DOHH2 (cell line): ENCODE measurements at regions not wholly inside any gene's neighbourhood (a gene's known extent, or its start where the extent isn't known, plus 50 kb on each side); places are given as distances from the start of the nearest gene placed in this dataset.

ENCODE experiments used
- H3F3A ChIP-seq: fragments of 200-600 bp; sonication (generic), shearing (Covaris generic); 2 replicates; pipeline ENCODE4 v1.6.0; 2016; ENCODE audit warnings: antibody characterized with exemption, mild to moderate bottlenecking; ENCODE audit not compliant: control insufficient read depth, insufficient read depth
- H3K27ac ChIP-seq: fragments of 200-600 bp; sonication (generic); 2 replicates; pipeline ENCODE4 v1.5.1; 2014; ENCODE audit warnings: low read depth, mild to moderate bottlenecking, low read length, moderate library complexity
- H3K27me3 ChIP-seq: fragments of 200-600 bp; sonication (generic); 2 replicates; pipeline ENCODE4 v1.6.1; 2014; ENCODE audit warnings: mild to moderate bottlenecking, low read length, mixed read lengths; ENCODE audit not compliant: control insufficient read depth
- H3K36me3 ChIP-seq: fragments of 200-600 bp; sonication (generic); 2 replicates; pipeline ENCODE4 v1.6.1; 2014; ENCODE audit warnings: mild to moderate bottlenecking, low read length, moderate library complexity, mixed read lengths; ENCODE audit not compliant: control insufficient read depth
- H3K4me1 ChIP-seq: fragments of 200-600 bp; sonication (generic); 2 replicates; pipeline ENCODE4 v1.6.1; 2014; ENCODE audit warnings: mild to moderate bottlenecking, low read length, mixed read lengths; ENCODE audit not compliant: control insufficient read depth
- H3K4me2 ChIP-seq: fragments of 200-600 bp; sonication (generic); 2 replicates; pipeline ENCODE4 v1.6.0; 2014; ENCODE audit warnings: mild to moderate bottlenecking, low read length, moderate library complexity
- H3K4me3 ChIP-seq: fragments of 200-600 bp; sonication (generic); 2 replicates; pipeline ENCODE4 v1.5.1; 2014; ENCODE audit warnings: mild to moderate bottlenecking, low read length, mixed read lengths
- H3K79me2 ChIP-seq: fragments of 200-600 bp; sonication (generic); 2 replicates; pipeline ENCODE4 v1.6.1; 2014; ENCODE audit warnings: mild to moderate bottlenecking, low read length, mixed read lengths; ENCODE audit not compliant: control insufficient read depth
- H3K9me2 ChIP-seq: fragments of 200-600 bp; sonication (generic); replicated peaks from 2 replicates; pipeline ENCODE4 v1.6.1; 2014; ENCODE audit warnings: mild to moderate bottlenecking, low read length, mixed read lengths; ENCODE audit not compliant: control insufficient read depth
- H3K9me3 ChIP-seq: fragments of 200-600 bp; sonication (generic); 2 replicates; pipeline ENCODE4 v1.6.1; 2014; ENCODE audit warnings: antibody characterized with exemption, low read length, mixed read lengths; ENCODE audit not compliant: control insufficient read depth, insufficient read depth
- H4K20me1 ChIP-seq: fragments of 200-600 bp; sonication (generic); 2 replicates; pipeline ENCODE4 v1.6.0; 2014; ENCODE audit warnings: low read depth, mild to moderate bottlenecking, antibody characterized with exemption, low read length, moderate library complexity; ENCODE audit not compliant: control insufficient read depth, insufficient read depth
- CTCF ChIP-seq: fragments of 200-600 bp; sonication (generic); IDR thresholded peaks from one replicate; pipeline ENCODE4 v1.5.1; 2014; ENCODE audit warnings: antibody characterized with exemption, mild to moderate bottlenecking, low read depth, low read length; ENCODE audit not compliant: poor library complexity, severe bottlenecking
- EZH2phosphoT487 ChIP-seq: fragments of 200-600 bp; sonication (generic); IDR thresholded peaks from 2 replicates; pipeline ENCODE4 v1.6.1; 2017; ENCODE audit warnings: borderline replicate concordance, mild to moderate bottlenecking, antibody characterized with exemption, low read length, moderate library complexity, mixed read lengths

- no peaks in the 10 kb centered on the region for H3F3A ChIP-seq
- no peaks in the 10 kb centered on the region for H3K79me2 ChIP-seq
- no peak overlapping the region for H3K4me2 ChIP-seq
- H3K4me1 ChIP-seq: no peaks in the 10 kb centered on the region
- TF ChIP-seq EZH2phosphoT487: no peak
- no peak for TF ChIP-seq CTCF
- H3K27me3 ChIP-seq: 0 out of 2 replicates have a peak, but pooled peaks cover 3% of the 10 kb centered on the region
- H4K20me1 ChIP-seq: no peaks in the 10 kb centered on the region
- H3K36me3 ChIP-seq: no peaks in the 10 kb centered on the region
- no peak overlapping the region for H3K27ac ChIP-seq
- no peaks in the 10 kb centered on the region for H3K9me3 ChIP-seq
- H3K4me3 ChIP-seq: no peak overlapping the region
- no peaks in the 10 kb centered on the region for H3K9me2 ChIP-seq
Observed at GRCh38 chr12:68428724-68429501, 96.8 kb upstream of the MDM1 start.

GRCh38 chr12:68429696-68430095 lies 97.5 kb upstream of the MDM1 start:
- no peak overlapping the region for H3K27ac ChIP-seq
- H3K9me3 ChIP-seq: no peaks in the 10 kb centered on the region
- no peak for TF ChIP-seq EZH2phosphoT487
- TF ChIP-seq CTCF: no peak
- no peaks in the 10 kb centered on the region for H3K4me1 ChIP-seq
- no peaks in the 10 kb centered on the region for H3K79me2 ChIP-seq
- 0 out of 2 replicates have a peak, but pooled peaks cover 3% of the 10 kb centered on the region for H3K27me3 ChIP-seq
- no peaks in the 10 kb centered on the region for H4K20me1 ChIP-seq
- no peak overlapping the region for H3K4me2 ChIP-seq
- no peaks in the 10 kb centered on the region for H3F3A ChIP-seq
- no peak overlapping the region for H3K4me3 ChIP-seq
- no peaks in the 10 kb centered on the region for H3K9me2 ChIP-seq
- H3K36me3 ChIP-seq: no peaks in the 10 kb centered on the region

- Histone ChIP-seq H3K4me2 (no peak overlapping the region), H3K79me2 (no peaks in the 10 kb centered on the region), H3K4me1 (no peaks in the 10 kb centered on the region), H4K20me1 (no peaks in the 10 kb centered on the region), H3K4me3 (no peak overlapping the region), H3K27ac (no peak overlapping the region), H3K9me3 (peaks cover 10% of the 10 kb centered on the region; the same call in 1 of the 2 replicates), H3K36me3 (no peaks in the 10 kb centered on the region), H3K9me2 (no peaks in the 10 kb centered on the region), H3K27me3 (0 out of 2 replicates have a peak, but pooled peaks cover 3% of the 10 kb centered on the region), H3F3A (no peaks in the 10 kb centered on the region)
- TF ChIP-seq EZH2phosphoT487 (no peak), CTCF (no peak)
Observed at GRCh38 chr12:68431786-68432185, 99.6 kb upstream of the MDM1 start.
